IPS-NIHi7 (cell line): ENCODE measurements at regions not wholly inside any gene's neighbourhood (a gene's known extent, or its start where the extent isn't known, plus 50 kb on each side); places are given as distances from the start of the nearest gene placed in this dataset.
"Not testable (repeated sequence)": the region's sequence is repeated elsewhere in the genome, so short reads cannot be mapped to it uniquely, and the experiment has no call there.

Experiments
- DNase-seq: peaks from one replicate; pipeline ENCODE4 v3.0.0; 2012; ENCODE audit warnings: mixed read lengths; ENCODE audit errors: extremely low spot score

DNA sequence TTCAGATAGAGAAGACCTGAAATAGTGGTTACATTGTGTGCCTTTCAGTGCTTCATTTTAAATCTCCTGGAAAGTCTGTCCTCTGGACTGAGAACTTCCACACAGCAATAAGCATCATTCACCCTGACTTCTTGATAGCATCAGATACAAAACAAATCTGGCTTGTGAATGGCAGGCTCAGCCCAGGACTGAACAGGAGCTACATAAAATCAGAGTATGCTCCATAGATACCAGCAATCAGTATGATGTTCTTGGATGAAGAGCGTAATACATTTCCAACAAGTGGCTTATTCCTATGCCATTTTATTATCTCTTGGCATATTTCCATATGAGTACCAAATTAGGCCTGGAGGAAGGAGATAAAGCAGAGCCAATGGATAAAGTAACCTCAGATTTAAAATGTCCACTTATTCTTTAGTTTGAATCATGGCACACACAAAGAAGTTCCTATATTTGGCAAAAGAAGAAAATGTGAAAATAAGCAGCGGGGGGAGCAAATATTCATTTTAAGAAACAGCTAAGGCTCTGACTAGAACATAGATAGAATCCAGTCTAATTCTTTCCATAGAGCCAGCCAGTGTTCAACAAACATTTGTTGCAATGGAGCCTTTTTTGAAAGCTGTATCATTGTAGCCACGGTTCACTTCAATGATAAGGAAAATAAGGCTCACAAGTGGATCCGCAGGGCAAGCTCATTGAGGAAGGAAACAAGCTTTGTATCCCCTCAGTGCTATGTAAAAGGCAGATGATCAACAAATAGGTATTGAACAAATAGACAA lies 230.8 kb upstream of the CHAC2 start:
- no peak for DNase-seq

GRCh38 chr2:53535234-53535840 lies 232.3 kb upstream of the CHAC2 start:
- no peak for DNase-seq

GRCh38 chr2:53530126-53530525 lies 237.5 kb upstream of the CHAC2 start:
- DNase-seq, result no peak

- DNase-seq, result no peak
Measured at GRCh38 chr2:53527056-53527455, 240.5 kb upstream of the CHAC2 start.

GRCh38 chr2:53519918-53520841 lies 247.4 kb upstream of the CHAC2 start:
- peak; percentile 34 for DNase-seq

- DNase-seq, result no peak
Measured at GRCh38 chr2:53517406-53517805, 250.2 kb upstream of the CHAC2 start.

- DNase-seq, result no peak
Measured at GRCh38 chr2:53516650-53517049, 251.0 kb upstream of the CHAC2 start.

GRCh38 chr2:53515435-53516332 lies 251.9 kb upstream of the CHAC2 start:
- DNase-seq, result peak; percentile 41

DNA sequence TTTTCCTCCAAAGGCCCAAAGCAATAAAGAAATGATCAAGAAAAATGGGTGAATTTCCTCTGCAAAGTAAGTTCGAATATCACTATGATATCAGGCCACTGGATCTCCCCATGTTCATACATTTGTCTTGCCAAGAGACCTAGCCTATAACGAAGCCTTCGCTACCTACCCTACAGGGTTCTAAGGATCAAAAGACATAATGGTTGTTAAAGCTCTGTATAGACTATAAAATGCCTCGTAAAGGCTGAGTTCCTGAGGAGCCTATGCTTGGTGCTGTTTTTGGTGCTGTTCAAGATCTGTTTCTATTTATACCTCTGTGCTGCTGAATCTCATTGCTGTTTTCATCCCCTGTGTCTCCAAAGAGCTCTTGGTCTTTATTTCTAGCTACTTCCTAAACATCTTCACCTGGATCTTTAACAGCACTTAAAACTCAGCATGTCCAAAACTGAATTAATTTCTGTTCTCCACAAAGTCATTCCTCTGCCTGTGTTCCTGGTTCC lies 254.4 kb upstream of the CHAC2 start:
- DNase-seq, result no peak

GRCh38 chr2:53512071-53512826 lies 255.4 kb upstream of the CHAC2 start:
- no peak for DNase-seq

DNA sequence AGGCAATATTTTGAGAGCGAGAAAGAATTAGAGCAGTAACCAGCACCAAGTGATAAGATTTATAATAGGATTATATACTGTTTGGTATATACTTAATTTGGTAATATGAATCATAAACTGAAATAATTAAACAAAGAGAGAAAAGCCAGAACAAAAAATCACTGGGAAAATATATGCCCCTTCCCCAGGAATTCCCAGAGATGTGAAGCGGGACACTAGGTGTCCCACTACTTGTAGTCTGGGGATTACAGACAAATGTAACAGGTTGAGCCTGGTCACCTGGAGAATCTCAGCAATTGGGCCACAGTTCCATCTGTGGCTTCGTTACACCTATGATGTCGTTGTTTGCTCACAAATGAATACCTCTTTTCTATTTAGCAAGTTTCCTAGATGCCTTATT lies 256.1 kb upstream of the CHAC2 start:
- DNase-seq, result peak; percentile 31

DNA sequence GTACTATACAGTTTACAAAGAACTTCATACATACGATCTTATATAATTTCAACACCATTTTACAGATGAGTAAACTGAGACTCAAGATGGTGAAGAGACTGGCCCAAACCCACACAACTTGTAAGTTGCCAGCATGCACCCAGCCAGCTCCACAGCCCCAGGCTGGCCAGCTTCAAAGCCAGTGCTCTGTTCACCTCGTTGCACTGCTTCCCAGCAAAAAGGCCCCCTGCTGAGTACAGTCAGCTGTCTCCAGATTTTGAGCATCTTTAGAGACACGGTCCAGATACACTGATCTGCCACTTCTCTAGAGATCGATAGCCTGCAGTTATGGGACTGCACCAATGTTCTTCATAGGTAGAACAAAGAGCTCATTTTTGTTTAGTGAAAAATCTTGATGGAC lies 257.2 kb upstream of the CHAC2 start:
- DNase-seq, result no peak

DNA sequence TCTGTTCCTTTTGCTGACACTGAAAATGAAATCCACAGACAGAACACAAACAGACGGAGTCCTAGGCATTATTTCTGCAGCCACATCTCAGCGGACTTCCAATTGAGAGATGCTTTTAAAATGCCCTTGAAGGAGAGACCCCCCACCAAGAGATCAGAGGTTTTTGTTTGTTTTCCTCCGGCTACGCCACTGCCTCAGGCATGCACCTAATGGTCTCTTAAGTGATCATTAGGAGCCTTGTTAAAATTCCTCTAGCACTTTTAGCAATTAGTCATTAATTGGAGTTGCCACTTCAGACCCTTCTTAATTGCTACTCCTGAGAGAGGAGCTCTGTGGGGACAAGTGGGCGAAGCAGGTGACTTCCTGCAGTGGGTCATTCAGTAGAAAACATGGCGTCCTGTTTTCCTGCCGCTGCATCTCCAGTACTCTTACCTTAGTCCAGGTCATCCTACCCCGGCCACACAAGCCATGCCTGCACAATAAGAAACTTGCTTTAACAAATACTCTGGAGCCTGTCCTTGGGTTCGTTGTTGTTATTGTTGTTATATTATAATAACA lies 257.7 kb upstream of the CHAC2 start:
- DNase-seq, result no peak

DNA sequence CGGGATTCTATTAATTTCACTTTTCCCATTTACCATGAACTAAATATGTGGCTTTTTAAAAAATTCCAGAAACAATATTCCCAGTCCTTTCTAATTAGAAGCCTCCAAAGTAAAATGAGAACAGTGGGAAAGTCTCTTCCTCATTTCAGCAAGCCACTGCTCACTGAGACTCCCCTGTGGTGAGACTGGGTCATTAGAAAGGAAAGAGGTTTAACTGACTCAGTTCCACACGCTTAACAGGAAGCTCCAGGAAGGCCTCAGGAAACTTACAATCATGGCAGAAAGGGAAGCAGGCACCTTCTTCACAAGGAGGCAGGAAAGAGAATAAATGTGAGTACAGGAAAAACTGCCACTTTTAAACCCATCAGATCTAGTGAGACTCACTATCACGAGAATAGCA lies 258.9 kb upstream of the CHAC2 start:
- DNase-seq, result no peak

- not testable (repeated sequence) for DNase-seq
Measured at GRCh38 chr2:53507070-53507469, 260.5 kb upstream of the CHAC2 start.

- DNase-seq, result no peak
Measured at GRCh38 chr2:53505826-53506225, 261.8 kb upstream of the CHAC2 start.

- no peak for DNase-seq
Measured at GRCh38 chr2:53504507-53504906, 263.1 kb upstream of the CHAC2 start.

GRCh38 chr2:53500181-53500580 lies 267.4 kb upstream of the CHAC2 start:
- DNase-seq, result no peak

DNA sequence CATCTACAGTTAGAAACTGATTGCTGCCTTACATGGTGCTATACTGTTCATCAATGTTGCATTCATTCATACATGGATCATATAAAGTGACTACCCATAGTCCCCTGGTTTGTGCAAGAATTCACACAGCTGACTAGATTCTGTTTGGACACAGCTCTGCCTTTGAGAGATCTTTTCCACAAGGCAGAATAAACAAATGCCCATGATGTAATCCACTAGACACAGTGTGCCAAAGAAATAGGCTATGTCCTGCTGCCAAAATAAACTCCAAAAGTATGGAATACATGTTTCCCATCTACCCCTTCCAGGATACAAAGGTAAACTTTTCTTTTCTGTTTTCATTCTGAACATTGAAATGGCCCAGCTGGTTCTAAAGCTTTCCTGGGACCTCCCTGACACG lies 269.4 kb upstream of the CHAC2 start:
- DNase-seq, result no peak

DNA sequence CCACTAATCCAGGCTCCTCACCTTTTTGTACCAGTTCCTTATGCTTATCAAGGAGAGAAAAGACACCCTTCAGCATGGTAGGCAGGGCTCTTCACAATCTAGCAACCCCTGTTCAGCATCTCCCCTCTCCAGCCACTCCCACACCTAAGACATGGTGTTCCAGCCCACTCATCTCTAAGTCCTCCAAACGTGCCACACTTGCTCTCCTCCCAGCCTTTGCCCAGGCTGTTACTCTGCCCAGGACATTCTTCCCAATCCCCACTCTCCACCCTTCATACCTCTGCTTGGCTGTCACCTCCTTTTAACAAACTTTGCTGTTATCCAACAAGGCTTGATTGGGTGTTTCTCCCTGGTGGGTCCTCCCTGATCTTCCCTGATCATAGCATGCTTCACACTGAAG lies 270.6 kb upstream of the CHAC2 start:
- DNase-seq, result no peak
